SK-N-SH (cell line): ENCODE measurements at regions not wholly inside any gene's neighbourhood (a gene's known extent, or its start where the extent isn't known, plus 50 kb on each side); places are given as distances from the start of the nearest gene placed in this dataset.

ENCODE experiments used
- CTCF ChIA-PET: fragments of 300-600, 350-600 bp; formaldehyde crosslinking; extraction: SDS; loops from one replicate; lab custom pipeline; 2021; lab: Yijun Ruan, JAX
- POLR2A ChIA-PET: fragments of 350-600 bp; sonication (Branson Sonifier 250); formaldehyde crosslinking; extraction: SDS; loops from one replicate; lab custom pipeline; 2020; ENCODE audit warnings: antibody characterized with exemption, inconsistent platforms; lab: Yijun Ruan, JAX
- DNase-seq: peaks from one replicate; pipeline ENCODE4 v3.0.0; 2012
- H2AFZ ChIP-seq: fragments of 200-600 bp; sonication (generic); 2 replicates; pipeline ENCODE4 v1.8.1; 2016; ENCODE audit warnings: antibody characterized with exemption, mild to moderate bottlenecking, low read depth
- H3F3A ChIP-seq: fragments of 200-600 bp; sonication (generic); replicated peaks from 2 replicates; pipeline ENCODE3; 2016; ENCODE audit warnings: antibody characterized with exemption, mild to moderate bottlenecking; ENCODE audit not compliant: insufficient read depth
- H3K27ac ChIP-seq, 2 experiments: fragments of 200-500 bp in 1 of 2; fragments of 200-600 bp in 1 of 2; sonication (Bioruptor generic) in 1 of 2; sonication (generic), shearing (Covaris generic) in 1 of 2; 2 replicates each; pipeline versions ENCODE4 v1.5.1 to v1.6.1; 2014 to 2016; ENCODE audit warnings: low read depth in 2 of 2, inconsistent platforms in 1 of 2, low read length in 1 of 2, mild to moderate bottlenecking in 1 of 2, mixed read lengths in 1 of 2
- H3K27me3 ChIP-seq: fragments of 200-600 bp; sonication (generic), shearing (Covaris generic); 2 replicates; pipeline ENCODE4 v1.6.1; 2016; ENCODE audit warnings: mixed run types; ENCODE audit not compliant: insufficient read depth
- H3K36me3 ChIP-seq, 2 experiments: fragments of 200-500 bp in 1 of 2; fragments of 200-600 bp in 1 of 2; sonication (Bioruptor generic) in 1 of 2; sonication (generic) in 1 of 2; replicated peaks in 1 of 2; 2 replicates each; pipeline versions ENCODE3 to v1.5.1; 2014 to 2016; ENCODE audit warnings: low read length in 1 of 2, mild to moderate bottlenecking in 1 of 2; ENCODE audit not compliant: insufficient read depth in 2 of 2, control insufficient read depth in 1 of 2
- H3K4me1 ChIP-seq, 2 experiments: fragments of 200-500 bp in 1 of 2; fragments of 200-600 bp in 1 of 2; sonication (Bioruptor generic) in 1 of 2; sonication (generic), shearing (Covaris generic) in 1 of 2; 2 replicates each; pipeline versions ENCODE4 v1.5.1 to v1.6.1; 2014 to 2016; ENCODE audit warnings: low read depth in 1 of 2, low read length in 1 of 2, mixed run types in 1 of 2; ENCODE audit not compliant: insufficient read depth in 2 of 2, control insufficient read depth in 1 of 2
- H3K4me2 ChIP-seq: fragments of 200-600 bp; sonication (generic), shearing (Covaris generic); 2 replicates; pipeline ENCODE4 v1.6.1; 2017; ENCODE audit warnings: mixed run types
- H3K4me3 ChIP-seq, 2 experiments: fragments of 200-500 bp in 1 of 2; fragments of 200-600 bp in 1 of 2; sonication (Bioruptor generic) in 1 of 2; sonication (generic), shearing (Covaris generic) in 1 of 2; 2 replicates each; pipeline versions ENCODE4 v1.5.1 to v1.8.1; 2014 to 2016; ENCODE audit warnings: low read depth in 2 of 2, inconsistent platforms in 1 of 2, low read length in 1 of 2, mild to moderate bottlenecking in 1 of 2, mixed read lengths in 1 of 2, moderate library complexity in 1 of 2
- H3K79me2 ChIP-seq: fragments of 200-600 bp; sonication (generic); 2 replicates; pipeline ENCODE4 v1.8.1; 2017; ENCODE audit warnings: mild to moderate bottlenecking; ENCODE audit not compliant: insufficient read depth
- H3K9ac ChIP-seq: fragments of 200-600 bp; sonication (generic); 2 replicates; pipeline ENCODE4 v1.6.1; 2017; ENCODE audit warnings: mixed run types
- H3K9me2 ChIP-seq: fragments of 200-600 bp; sonication (generic); 2 replicates; pipeline ENCODE4 v1.6.1; 2017; ENCODE audit warnings: mixed run types
- H3K9me3 ChIP-seq: fragments of 200-600 bp; sonication (generic); 2 replicates; pipeline ENCODE4 v1.6.1; 2017; ENCODE audit warnings: mixed run types, mild to moderate bottlenecking, moderate library complexity
- H4K20me1 ChIP-seq: fragments of 200-600 bp; sonication (generic); 2 replicates; pipeline ENCODE4 v1.6.1; 2017; ENCODE audit warnings: mild to moderate bottlenecking, mixed run types; ENCODE audit not compliant: insufficient read depth
- CHD2 ChIP-seq: fragments of 150-350 bp; IDR thresholded peaks from 2 replicates; pipeline ENCODE4 v1.6.1; 2018; ENCODE audit warnings: low read length; ENCODE audit not compliant: partially characterized antibody
- ELF1 ChIP-seq: IDR thresholded peaks from 2 replicates; pipeline ENCODE4 v1.4.0; 2012
- EP300 ChIP-seq, 2 experiments: IDR thresholded peaks; 2 replicates each; pipeline versions ENCODE4 v1.4.0 to v1.6.1; 2012; ENCODE audit warnings: borderline replicate concordance in 1 of 2, low read depth in 1 of 2, low read length in 1 of 2
- FOSL2 ChIP-seq: IDR thresholded peaks from 2 replicates; pipeline ENCODE4 v1.4.0; 2012; ENCODE audit warnings: low read depth, mild to moderate bottlenecking, moderate library complexity, borderline replicate concordance
- GABPA ChIP-seq: IDR thresholded peaks from 2 replicates; pipeline ENCODE4 v1.4.0; 2012; ENCODE audit warnings: low read depth, mild to moderate bottlenecking
- MEF2A ChIP-seq: IDR thresholded peaks from 2 replicates; pipeline ENCODE4 v1.4.0; 2012; ENCODE audit warnings: low read depth, borderline replicate concordance
- MXI1 ChIP-seq: IDR thresholded peaks from 2 replicates; pipeline ENCODE4 v1.6.1; 2012; ENCODE audit warnings: mild to moderate bottlenecking, low read depth, low read length, improper control_type of control experiment
- POLR2AphosphoS5 ChIP-seq: IDR thresholded peaks from 2 replicates; pipeline ENCODE4 v1.6.1; 2012; ENCODE audit warnings: low read depth, low read length
- RAD21 ChIP-seq: IDR thresholded peaks from 2 replicates; pipeline ENCODE4 v1.6.1; 2012; ENCODE audit warnings: mild to moderate bottlenecking, low read length
- SMC3 ChIP-seq: IDR thresholded peaks from 2 replicates; pipeline ENCODE4 v1.6.1; 2012; ENCODE audit warnings: low read depth, low read length, improper control_type of control experiment
- WGBS: methylation state at CpG from one replicate; pipeline ENCODE4 v1.1.6; 2017; ENCODE audit warnings: low lambda C conversion rate; 5-methylcytosine and 5-hydroxymethylcytosine counted together
- TF ChIP-seq, protein P1 (sequence below): IDR thresholded peaks from 2 replicates; pipeline ENCODE4; 2012
- TF ChIP-seq, protein P2 (sequence below): fragments of 200-600 bp; sonication (generic); IDR thresholded peaks from 2 replicates; pipeline ENCODE4 v1.6.1; 2017; ENCODE audit warnings: antibody characterized with exemption, mild to moderate bottlenecking, moderate library complexity
- TF ChIP-seq, protein P3 (sequence below): fragments of 150-350 bp; IDR thresholded peaks from 2 replicates; pipeline ENCODE4 v1.6.1; 2017; ENCODE audit warnings: antibody characterized with exemption, low read length, low read depth, borderline replicate concordance

DNA sequence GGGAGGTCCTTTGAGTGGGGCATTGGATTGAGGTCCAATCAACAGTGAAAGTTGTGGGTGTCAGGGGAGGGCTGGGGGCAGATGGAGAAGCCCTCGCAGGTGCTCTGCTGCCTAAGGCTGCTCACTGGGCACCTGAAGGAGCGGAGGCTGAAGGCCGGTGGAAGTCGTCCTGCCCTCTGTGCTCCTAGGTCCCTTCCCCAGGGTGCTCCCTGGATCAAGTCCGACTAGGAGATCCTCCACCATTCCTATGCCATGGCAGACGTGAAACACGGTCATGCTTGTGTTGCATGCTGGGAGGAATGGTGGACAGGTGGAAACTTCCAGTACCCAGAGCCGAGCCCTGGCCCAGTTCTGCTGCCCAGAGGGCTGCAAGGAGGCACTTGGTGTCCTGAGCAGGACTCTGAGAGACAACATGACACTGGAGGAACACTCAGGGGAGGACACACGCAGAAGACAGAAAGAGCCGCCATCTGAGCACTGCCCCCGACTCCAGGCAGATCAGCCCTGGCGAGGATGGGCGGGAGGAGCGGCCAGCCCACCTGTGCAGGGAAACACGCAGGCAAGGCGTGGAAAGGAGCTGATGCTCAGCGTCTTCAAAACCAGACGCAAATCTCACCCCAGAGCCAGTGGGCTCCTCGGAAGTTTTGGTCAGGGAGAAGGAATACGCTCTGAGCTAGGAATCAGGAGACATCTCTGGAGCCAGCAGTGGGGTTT is 786.8 kb downstream of the BRD1 start:
- Histone ChIP-seq H3K27me3 (no peaks in the 10 kb centered on the region; the same call in 1 of the 2 replicates), H4K20me1 (no peaks in the 10 kb centered on the region), H3F3A (no peaks in the 10 kb centered on the region), H3K4me2 (no peak overlapping the region), H3K9me3 (no peaks in the 10 kb centered on the region), H3K36me3 (no peaks in the 10 kb centered on the region), H3K27ac (peak overlapping the region in 1 of 2 experiments; percentile 61; a peak in 1 of 4 replicates), H3K4me3 (no peak overlapping the region; a peak in 1 of 4 replicates), H3K9me2 (no peaks in the 10 kb centered on the region), H3K4me1 (peaks cover 0 to 49% of the 10 kb centered on the region in 2 experiments; a peak in 2 of 4 replicates), H2AFZ (no peak overlapping the region), H3K79me2 (no peaks in the 10 kb centered on the region), H3K9ac (no peak overlapping the region)
- POLR2A ChIA-PET = no interaction called here
- no peak for DNase-seq
- 15% methylated on average over 19 of the region's 20 CpGs for WGBS
- CTCF ChIA-PET = interaction anchor here (1.2 kb wide), 1 partner anchor 264 kb away, joined by 4 read pairs; no protein-coding TSS in a partner anchor
- TF ChIP-seq SMC3 = no peak
- TF ChIP-seq, protein P1, sequence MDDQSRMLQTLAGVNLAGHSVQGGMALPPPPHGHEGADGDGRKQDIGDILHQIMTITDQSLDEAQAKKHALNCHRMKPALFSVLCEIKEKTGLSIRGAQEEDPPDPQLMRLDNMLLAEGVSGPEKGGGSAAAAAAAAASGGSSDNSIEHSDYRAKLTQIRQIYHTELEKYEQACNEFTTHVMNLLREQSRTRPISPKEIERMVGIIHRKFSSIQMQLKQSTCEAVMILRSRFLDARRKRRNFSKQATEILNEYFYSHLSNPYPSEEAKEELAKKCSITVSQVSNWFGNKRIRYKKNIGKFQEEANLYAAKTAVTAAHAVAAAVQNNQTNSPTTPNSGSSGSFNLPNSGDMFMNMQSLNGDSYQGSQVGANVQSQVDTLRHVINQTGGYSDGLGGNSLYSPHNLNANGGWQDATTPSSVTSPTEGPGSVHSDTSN = no peak
- TF ChIP-seq MEF2A = no peak

DNA sequence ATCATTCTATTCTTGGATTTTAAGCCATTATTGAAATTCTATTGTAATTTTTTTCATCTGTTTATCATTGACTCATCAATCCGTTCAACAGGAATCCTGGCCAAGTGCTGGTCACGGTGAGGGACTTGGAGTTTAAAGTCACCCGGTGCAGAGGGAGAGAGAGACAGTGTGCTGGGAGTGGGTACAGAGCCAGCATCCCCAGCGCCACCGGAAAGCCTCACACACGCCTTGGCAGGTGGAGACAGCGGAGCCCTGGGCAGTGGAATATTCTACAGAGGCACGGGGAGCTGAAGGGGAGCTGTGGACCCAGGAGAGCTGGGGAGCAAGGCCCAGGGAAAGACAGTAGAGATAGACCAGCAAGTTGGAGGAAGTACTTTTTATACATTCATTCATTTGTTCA is 787.6 kb downstream of the BRD1 start:
- H3K9ac ChIP-seq = no peak overlapping the region
- H3K27me3 ChIP-seq = no peaks in the 10 kb centered on the region; the same call in 1 of the 2 replicates
- H3K79me2 ChIP-seq = no peaks in the 10 kb centered on the region
- POLR2A ChIA-PET = no interaction called here
- no peaks in the 10 kb centered on the region for H3K9me3 ChIP-seq
- no peak overlapping the region for H3K4me3 ChIP-seq
- peak overlapping the region in 1 of 2 experiments; percentile 61; a peak in 2 of 4 replicates for H3K27ac ChIP-seq
- 10% methylated on average over 7 of the region's 8 CpGs for WGBS
- no peak overlapping the region for H3K4me2 ChIP-seq
- no peak for DNase-seq
- H3F3A ChIP-seq = no peaks in the 10 kb centered on the region
- no peaks in the 10 kb centered on the region for H3K9me2 ChIP-seq
- no peak for TF ChIP-seq RAD21
- TF ChIP-seq GABPA = no peak
- TF ChIP-seq, protein P2, sequence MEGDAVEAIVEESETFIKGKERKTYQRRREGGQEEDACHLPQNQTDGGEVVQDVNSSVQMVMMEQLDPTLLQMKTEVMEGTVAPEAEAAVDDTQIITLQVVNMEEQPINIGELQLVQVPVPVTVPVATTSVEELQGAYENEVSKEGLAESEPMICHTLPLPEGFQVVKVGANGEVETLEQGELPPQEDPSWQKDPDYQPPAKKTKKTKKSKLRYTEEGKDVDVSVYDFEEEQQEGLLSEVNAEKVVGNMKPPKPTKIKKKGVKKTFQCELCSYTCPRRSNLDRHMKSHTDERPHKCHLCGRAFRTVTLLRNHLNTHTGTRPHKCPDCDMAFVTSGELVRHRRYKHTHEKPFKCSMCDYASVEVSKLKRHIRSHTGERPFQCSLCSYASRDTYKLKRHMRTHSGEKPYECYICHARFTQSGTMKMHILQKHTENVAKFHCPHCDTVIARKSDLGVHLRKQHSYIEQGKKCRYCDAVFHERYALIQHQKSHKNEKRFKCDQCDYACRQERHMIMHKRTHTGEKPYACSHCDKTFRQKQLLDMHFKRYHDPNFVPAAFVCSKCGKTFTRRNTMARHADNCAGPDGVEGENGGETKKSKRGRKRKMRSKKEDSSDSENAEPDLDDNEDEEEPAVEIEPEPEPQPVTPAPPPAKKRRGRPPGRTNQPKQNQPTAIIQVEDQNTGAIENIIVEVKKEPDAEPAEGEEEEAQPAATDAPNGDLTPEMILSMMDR = no peak
- TF ChIP-seq MXI1 = no peak
- no peak for TF ChIP-seq CHD2
- no peak for TF ChIP-seq POLR2AphosphoS5
- no peak for TF ChIP-seq EP300 (IDR thresholded peaks at IDR 0.05; ENCODE audit: borderline replicate concordance in 1 of 2, low read depth in 1 of 2, low read length in 1 of 2)
- TF ChIP-seq ELF1 = no peak
- TF ChIP-seq FOSL2 = no peak
- TF ChIP-seq, protein P3, sequence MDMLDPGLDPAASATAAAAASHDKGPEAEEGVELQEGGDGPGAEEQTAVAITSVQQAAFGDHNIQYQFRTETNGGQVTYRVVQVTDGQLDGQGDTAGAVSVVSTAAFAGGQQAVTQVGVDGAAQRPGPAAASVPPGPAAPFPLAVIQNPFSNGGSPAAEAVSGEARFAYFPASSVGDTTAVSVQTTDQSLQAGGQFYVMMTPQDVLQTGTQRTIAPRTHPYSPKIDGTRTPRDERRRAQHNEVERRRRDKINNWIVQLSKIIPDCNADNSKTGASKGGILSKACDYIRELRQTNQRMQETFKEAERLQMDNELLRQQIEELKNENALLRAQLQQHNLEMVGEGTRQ = no peak
- TF ChIP-seq, protein P1 = no peak
- no peaks in the 10 kb centered on the region for H3K36me3 ChIP-seq
- no peak overlapping the region for H2AFZ ChIP-seq
- no peaks in the 10 kb centered on the region for H4K20me1 ChIP-seq
- H3K4me1 ChIP-seq = peaks cover 0 to 50% of the 10 kb centered on the region in 2 experiments; a peak in 2 of 4 replicates
- CTCF ChIA-PET = no interaction called here
